Brain microvascular endothelial cell (primary cell): ENCODE measurements at regions not wholly inside any gene's neighbourhood (a gene's known extent, or its start where the extent isn't known, plus 50 kb on each side); places are given as distances from the start of the nearest gene placed in this dataset.

Experiments used
- DNase-seq: peaks from one replicate; pipeline ENCODE4 v3.0.0-alpha.2; 2020
- H3K27ac ChIP-seq: fragments of 250-450 bp; sonication (Bioruptor Pico); 2 replicates; pipeline ENCODE4 v1.5.1; 2020; ENCODE audit warnings: mild to moderate bottlenecking, moderate library complexity
- H3K27me3 ChIP-seq: fragments of 250-450 bp; sonication (Bioruptor Pico); replicated peaks from 2 replicates; pipeline ENCODE4 v1.5.1; 2020; ENCODE audit warnings: mild to moderate bottlenecking
- H3K36me3 ChIP-seq: fragments of 250-450 bp; sonication (Bioruptor Pico); replicated peaks from 2 replicates; pipeline ENCODE4 v1.5.1; 2020; ENCODE audit warnings: mild to moderate bottlenecking
- H3K4me3 ChIP-seq: 2 replicates; pipeline ENCODE4 v1.5.1; 2011; ENCODE audit warnings: low read depth, mild to moderate bottlenecking, control low read depth, low read length, moderate library complexity
- in situ Hi-C: cut with HindIII; loops from 2 replicates; pipeline ENCODE4 v1.10.0; 2017; ENCODE audit warnings: low sequenced_read_pairs, low pct_ligation_motif_present
- TF ChIP-seq, protein P1 (sequence below): IDR thresholded peaks from 2 replicates; pipeline ENCODE4 v1.5.1; 2011; ENCODE audit warnings: low read depth, mild to moderate bottlenecking, moderate library complexity, low read length, control low read depth, inconsistent platforms; ENCODE audit errors: missing control alignments

GRCh38 chr15:67892559-67893377, 52.9 kb upstream of the RNU6-1 start:
- DNase-seq, result no peak
- H3K27ac ChIP-seq, result no peak overlapping the region
- TF ChIP-seq, protein P1, sequence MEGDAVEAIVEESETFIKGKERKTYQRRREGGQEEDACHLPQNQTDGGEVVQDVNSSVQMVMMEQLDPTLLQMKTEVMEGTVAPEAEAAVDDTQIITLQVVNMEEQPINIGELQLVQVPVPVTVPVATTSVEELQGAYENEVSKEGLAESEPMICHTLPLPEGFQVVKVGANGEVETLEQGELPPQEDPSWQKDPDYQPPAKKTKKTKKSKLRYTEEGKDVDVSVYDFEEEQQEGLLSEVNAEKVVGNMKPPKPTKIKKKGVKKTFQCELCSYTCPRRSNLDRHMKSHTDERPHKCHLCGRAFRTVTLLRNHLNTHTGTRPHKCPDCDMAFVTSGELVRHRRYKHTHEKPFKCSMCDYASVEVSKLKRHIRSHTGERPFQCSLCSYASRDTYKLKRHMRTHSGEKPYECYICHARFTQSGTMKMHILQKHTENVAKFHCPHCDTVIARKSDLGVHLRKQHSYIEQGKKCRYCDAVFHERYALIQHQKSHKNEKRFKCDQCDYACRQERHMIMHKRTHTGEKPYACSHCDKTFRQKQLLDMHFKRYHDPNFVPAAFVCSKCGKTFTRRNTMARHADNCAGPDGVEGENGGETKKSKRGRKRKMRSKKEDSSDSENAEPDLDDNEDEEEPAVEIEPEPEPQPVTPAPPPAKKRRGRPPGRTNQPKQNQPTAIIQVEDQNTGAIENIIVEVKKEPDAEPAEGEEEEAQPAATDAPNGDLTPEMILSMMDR, result no peak
- no peaks in the 10 kb centered on the region for H3K36me3 ChIP-seq
- H3K27me3 ChIP-seq, result no peaks in the 10 kb centered on the region
- in situ Hi-C loops, result no loop called here
- H3K4me3 ChIP-seq, result no peak overlapping the region

DNA sequence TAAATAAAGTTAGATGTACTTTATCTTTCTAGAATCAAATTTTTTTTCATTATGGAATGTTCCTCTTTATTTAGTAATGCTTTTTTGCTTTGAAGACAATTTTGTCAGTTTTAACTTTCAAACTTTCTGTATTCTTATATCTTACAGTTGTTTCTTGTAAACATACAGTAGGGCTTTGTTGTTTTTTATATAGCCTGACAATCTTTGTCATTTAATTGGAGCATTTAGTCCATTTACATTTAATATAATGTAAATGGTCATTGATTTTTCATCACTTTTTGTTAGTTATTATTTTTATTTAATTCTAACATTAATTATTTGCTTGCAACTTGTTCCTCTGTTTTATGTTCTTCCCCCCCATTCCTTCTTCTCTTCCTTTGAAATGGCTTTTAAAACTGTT, 55.4 kb upstream of the RNU6-1 start:
- no peak overlapping the region for H3K27ac ChIP-seq
- H3K36me3 ChIP-seq, result no peaks in the 10 kb centered on the region
- TF ChIP-seq, protein P1, result no peak
- in situ Hi-C loops, result no loop called here
- no peak for DNase-seq
- no peak overlapping the region for H3K4me3 ChIP-seq
- no peaks in the 10 kb centered on the region for H3K27me3 ChIP-seq

DNA sequence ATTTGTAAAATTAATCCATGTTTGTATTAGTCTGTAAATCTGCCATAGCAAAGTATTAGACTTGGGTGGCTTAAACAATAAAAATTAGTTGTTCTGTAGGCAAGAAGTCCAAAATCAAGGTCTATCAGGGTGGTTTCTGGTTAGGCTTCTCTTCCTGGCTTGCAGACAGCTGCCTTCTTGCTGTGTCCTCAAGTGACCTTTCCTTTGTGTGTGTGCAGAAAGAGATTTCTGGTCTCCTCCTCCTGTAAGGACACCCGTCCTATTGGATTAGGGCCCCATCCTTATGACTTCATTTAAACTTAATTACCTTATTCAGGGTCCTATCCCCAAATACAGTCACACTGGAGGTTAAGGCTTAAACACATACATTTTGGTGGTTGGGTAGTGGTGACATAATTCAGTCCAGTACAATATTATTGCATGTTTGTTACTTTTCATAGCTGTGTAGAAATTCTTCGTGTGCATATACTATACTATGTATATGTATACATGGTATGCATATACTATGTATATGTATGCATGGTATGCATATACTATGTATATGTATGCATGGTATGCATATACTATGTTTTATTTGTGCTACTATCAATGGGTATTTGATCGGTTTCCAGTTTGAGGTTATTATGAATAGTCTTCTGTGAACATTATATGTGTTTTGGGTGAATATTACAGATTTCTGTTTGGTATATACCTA, 57.9 kb upstream of the RNU6-1 start:
- Histone ChIP-seq H3K4me3 (no peak overlapping the region), H3K36me3 (no peaks in the 10 kb centered on the region), H3K27ac (no peak overlapping the region), H3K27me3 (no peaks in the 10 kb centered on the region)
- TF ChIP-seq, protein P1, result no peak
- in situ Hi-C loops, result no loop called here
- no peak for DNase-seq

DNA sequence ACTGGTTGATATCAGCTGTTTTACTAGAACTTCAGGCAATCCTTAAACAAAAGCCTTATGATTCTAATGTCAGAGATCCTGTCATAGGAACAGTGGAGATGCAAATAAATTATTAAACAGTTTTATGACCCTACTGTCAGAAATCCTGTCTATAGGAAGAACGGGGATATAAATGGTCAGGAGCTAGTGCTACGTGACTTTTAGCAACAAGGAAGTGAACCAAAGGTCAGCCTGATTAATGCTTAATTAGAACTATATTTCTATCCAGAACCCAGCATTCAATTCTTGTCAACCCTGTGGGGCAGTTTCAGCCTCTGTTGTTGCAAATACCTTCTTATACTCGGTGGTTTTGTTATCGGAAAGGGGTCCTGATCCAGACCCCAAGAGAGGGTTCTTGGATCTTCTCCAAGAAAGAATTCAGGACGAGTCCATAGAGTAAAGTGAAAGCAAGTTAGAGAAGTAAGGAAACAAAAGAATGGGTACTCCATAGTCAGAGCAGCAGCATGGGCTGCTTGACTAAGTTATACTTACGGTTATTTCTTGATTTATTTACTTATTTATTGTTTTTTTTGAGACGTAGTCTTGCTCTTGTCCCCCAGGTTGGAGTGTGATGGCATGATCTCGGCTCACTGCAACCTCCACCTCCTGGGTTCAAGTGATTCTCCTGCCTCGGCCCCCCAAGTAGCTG, 59.9 kb upstream of the RNU6-1 start:
- in situ Hi-C loops, result no loop called here
- Histone ChIP-seq H3K27ac (no peak overlapping the region), H3K4me3 (no peak overlapping the region), H3K27me3 (no peaks in the 10 kb centered on the region), H3K36me3 (no peaks in the 10 kb centered on the region)
- TF ChIP-seq, protein P1, result no peak
- no peak for DNase-seq

DNA sequence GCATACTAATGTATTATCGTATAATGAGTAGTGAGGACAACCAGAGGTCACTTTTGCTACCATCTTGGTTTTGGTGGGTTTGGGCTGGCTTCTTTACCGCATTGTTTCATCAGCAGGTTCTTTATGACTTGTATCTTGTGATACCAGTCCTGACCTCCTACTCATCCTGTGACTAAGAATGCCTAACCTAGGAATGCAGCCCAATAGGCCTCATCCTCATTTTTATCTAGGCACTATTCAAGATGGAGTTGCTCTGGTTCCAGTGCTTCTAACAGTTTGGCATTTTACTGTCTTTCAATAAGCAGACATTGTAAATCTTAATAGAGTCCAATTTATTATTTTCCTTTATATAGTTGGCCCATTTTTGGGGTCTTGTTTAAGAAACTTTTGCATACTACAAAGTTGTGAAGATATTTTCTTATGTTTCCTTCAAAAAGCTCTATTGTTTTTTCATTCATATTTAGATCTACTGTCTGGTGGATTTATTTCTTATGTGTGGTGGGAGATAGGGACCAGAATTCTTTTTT, 60.8 kb upstream of the RNU6-1 start:
- DNase-seq, result no peak
- TF ChIP-seq, protein P1, result no peak
- Histone ChIP-seq H3K27ac (no peak overlapping the region), H3K36me3 (no peaks in the 10 kb centered on the region), H3K27me3 (no peaks in the 10 kb centered on the region), H3K4me3 (no peak overlapping the region)
- in situ Hi-C loops, result no loop called here
